DMS 273 treated with DMSO at 0.1 percent for 48 hours (cell line): ENCODE measurements at regions not wholly inside any gene's neighbourhood (a gene's known extent, or its start where the extent isn't known, plus 50 kb on each side); places are given as distances from the start of the nearest gene placed in this dataset.
"Not testable (repeated sequence)": the region's sequence is repeated elsewhere in the genome, so short reads cannot be mapped to it uniquely, and the experiment has no call there.

Experiments
- DNase-seq: peaks from one replicate; lab custom pipeline; 2025; lab: John Stamatoyannopoulos, UW

DNA sequence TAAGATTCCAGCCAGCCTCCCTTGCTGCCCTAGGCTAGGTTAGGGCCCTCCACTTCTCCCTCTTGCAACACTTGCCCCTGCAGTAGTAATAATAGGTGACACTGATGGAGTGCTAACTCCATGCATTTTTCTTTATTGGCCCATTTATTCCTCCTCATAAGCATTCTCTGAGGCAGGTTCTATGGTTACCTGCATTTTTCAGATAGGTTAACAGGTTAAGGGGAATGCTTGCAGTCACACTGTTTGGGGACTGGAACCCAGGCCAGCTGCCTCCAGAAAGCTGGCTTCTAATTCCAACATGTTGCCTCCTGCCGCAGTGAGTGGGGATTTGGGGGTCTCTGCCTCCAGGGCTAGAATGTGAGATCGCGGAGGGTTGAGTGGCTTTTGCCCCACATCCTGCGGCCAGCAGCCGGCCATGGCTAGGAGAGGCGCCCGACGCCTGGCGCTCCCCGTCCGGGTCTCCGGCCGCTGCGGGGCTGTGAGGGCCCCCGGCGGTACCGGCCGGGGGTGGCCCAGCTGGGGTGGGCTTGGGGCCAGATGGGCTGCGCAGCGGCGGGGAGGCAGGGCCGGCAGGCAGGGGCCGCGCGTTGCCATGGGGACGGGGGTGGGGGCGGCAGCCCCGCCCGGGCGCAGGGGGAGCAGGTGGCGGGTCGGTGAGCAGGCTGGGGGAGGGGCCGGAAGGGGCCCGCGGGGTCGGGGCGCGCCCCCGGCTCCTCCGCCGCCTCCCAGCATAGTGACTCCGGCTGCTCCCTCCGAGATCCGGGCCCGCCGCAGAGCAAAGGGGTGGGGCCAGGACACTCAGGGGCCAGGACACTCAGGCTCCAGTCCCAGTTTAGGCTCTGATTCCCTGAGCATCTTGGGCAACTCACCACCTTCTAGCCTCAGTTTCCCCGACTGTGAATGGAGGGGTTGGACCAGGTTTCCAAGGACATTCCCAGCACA, 68.4 kb upstream of the SSBP3 start:
- DNase-seq: no peak

DNA sequence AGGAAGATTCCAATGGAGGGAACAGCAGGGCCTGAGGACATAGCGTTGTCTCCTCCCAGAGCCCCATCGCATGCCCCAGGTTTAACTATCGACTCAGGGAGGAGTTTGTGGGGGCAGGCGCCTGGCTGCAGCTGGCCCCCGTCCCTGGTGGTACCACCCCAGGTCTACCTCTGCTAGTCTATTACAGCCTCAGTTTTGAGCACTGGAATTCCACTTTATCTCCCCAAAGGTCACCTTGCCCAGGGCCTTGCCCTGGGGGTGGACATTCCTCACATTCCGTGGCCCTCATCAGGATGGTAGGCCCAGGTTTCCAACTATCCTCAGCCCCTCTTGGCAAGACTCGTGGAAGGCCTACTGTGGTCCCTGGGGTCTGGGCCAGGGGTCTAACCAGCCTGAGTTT, 65.4 kb upstream of the SSBP3 start:
- DNase-seq: no peak

DNA sequence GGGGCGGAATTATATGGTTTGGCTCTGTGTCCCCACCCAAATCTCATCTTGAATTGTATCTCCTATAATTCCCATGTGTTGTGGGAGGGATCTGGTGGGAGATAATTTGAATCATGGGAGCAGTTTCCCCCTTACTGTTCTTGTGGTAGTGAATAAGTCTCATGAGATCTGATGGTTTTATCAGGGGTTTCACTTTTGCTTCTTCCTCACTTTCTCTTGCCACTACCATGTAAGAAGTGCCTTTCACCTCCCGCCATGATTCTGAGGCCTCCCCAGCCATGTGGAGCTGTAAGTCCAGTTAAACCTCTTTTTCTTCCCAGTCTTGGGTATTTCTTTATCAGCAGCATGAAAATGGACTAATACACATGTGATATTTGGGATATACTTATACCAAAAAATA, 63.2 kb upstream of the SSBP3 start:
- DNase-seq: not testable (repeated sequence)

DNA sequence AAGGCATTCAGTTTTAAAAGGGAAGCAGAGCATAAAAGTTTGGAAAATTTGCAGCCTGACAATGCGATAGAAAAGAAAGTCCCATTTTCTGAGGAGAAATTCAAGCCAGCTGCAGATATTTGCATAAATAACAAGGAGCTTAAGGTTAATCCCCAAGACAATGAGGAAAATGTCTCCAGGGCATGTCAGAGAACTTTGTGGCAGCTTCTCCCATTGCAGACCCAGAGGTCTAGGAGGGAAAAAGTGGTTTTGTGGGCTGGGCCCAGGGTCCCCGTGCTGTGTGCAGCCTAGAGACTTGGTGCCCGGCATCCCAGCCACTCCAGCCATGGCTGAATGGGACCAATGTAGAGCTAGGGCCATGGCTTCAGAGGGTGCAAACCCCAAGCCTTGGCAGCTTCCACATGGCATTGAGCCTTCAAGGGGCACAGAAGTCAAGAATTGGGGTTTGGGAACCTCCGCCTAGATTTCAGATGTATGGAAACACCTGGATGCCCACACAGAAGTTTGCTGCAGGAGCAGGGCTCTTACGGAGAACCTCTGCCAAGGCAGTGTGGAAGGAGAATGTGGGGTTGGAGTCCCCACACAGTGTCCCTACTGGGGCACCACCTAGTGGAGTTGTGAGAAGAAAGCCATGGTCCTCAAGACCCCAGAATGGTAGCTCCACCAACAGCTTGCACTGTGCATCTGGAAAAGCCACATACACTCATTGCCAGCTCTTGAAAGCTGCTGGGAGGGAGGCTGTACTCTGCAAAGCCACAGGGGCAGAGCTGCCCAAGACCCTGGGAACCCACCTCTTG, 62.3 kb upstream of the SSBP3 start:
- DNase-seq: not testable (repeated sequence)

DNA sequence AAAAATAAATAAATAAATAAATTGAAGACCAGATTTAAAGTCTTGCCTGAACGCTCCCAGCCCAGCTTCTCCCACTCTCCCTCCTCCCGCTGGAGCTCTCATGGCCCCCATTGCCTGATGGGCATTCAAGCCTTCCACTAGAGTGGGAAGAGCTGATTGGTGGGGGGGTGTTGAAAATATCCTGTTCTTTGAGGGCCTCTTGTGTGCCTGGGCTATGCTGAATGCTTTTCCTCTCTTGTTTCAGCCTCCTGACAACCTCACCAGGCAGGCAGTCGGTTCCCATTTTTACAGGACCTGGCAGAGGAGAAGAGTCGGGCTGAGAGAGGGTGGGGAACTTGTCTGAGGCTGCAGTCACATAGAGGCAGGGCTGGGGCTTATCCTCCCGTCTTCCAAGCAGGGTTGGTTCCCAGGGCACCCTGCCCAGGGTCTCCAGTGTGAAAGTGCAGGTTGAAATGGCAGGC, 59.2 kb upstream of the SSBP3 start:
- no peak for DNase-seq

DNA sequence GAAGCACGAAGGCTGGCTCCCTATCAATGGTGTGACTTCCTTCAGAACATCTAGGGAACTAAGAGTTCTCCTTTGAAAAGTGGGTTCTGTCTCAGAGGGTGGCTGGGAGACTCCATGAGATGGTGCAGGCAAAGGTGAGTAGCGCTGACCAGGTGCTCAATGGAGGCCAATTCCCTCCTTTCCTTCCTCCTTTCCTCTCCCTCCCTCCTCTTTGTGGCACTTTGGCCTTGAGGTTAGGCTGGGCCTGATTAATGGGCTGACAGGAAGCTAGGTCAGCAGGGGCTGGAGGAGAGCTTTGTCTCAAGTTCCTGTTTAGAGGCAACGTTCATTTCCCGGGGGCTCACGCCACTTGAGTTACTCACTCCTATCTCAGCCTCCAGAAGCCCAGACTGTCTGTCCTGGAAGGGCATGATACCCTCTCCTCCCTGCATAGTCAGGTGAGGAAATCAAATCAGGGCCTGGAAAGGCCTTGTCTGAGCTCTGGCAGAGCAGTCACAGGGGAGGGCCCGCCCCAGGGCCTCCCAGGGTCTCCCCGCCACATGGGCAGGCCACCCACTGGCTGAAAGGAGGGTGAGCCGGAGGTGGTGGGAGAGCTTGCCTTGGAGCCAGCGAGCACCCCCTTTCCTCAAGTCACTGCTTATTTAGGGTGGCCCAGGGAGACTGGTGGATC, 58.4 kb upstream of the SSBP3 start:
- DNase-seq: no peak

DNA sequence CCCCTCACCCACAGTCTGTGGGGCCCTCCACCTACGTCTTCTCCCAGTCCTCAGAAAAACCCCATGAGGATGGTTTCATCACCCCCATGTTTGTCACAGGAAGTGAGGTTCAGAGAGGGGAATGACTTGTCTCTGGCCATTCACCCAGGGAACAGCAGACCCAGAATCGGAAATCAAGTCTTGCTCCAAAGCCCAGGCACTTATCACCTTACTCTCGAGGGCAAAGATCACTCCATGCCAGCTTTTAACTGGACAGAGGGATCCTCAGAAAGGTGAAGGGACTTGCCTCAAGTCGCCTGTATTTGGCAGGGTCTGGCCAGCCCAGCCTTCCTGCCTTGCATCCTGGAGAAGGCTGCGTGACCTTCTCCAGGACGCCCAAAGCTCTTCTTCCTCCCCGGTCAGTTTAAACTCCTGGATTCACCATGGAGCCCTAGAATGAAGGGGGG, 57.9 kb upstream of the SSBP3 start:
- no peak for DNase-seq

DNA sequence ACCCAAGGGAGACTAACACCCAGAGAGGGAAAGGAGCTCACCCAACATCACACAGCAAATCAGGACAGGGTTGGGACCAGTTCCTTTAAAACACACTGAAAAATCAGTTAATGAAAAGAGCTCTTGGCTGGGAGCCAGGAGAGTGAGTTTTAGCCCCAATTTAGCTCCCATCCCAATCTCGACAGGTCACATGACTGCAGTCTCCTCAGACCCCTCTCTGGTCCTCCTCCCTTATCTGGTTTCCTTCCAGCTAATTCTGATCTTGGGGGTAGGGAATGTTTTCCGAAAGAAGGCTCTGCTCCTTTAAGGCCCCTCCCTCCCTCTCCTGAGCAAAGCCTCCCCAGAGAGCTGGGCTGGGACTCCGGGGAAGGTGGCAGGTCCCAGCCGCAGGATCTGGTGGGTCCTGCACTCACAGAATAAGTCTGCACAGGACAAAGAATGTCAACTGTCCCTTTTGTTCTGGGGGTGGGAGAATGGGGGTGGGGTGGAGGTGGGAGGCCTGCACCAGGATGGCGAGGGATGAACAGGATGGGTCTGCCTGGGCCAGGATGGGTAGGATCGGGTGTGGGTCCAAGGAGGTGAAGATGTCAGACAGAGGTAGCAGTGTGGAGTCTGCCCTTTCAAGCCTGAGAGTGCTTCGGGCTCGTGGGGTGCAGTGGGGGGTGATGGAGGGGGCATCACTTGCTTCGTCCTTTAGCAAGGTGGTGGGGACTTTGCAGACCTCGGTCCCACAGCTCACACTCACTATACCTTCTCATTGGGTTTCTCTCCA, 57.3 kb upstream of the SSBP3 start:
- DNase-seq: no peak

DNA sequence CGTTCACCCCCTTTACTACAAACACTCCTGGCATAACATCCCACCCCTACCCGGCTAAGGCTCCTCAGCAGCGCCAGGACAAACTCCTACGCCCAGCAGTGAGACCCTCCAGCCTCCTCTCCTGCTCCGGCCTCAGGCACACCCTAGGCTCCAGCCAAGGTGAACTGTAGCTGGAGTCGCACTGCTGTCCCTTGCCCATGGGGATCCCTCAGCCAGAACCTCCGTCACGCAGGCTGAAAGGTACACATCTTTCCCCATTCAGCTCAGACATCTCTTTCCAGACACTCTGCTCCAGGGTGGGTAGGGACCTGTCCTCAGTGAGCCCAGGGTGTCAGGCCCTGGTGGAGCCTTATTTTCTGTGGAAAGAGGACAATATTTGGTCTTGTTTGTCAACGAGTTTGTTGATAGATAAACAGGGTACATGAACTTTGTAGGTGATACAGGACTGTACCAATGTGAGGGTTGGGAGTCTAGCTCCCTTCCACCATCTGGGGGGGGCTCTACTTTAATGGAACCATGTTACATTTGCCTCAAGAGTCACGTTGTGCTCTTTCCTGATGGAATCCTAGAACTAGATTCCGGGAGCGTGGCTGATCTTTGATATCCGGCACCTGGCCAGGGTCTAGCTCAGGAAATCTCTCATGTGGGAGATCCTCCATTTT, 56.5 kb upstream of the SSBP3 start:
- no peak for DNase-seq

DNA sequence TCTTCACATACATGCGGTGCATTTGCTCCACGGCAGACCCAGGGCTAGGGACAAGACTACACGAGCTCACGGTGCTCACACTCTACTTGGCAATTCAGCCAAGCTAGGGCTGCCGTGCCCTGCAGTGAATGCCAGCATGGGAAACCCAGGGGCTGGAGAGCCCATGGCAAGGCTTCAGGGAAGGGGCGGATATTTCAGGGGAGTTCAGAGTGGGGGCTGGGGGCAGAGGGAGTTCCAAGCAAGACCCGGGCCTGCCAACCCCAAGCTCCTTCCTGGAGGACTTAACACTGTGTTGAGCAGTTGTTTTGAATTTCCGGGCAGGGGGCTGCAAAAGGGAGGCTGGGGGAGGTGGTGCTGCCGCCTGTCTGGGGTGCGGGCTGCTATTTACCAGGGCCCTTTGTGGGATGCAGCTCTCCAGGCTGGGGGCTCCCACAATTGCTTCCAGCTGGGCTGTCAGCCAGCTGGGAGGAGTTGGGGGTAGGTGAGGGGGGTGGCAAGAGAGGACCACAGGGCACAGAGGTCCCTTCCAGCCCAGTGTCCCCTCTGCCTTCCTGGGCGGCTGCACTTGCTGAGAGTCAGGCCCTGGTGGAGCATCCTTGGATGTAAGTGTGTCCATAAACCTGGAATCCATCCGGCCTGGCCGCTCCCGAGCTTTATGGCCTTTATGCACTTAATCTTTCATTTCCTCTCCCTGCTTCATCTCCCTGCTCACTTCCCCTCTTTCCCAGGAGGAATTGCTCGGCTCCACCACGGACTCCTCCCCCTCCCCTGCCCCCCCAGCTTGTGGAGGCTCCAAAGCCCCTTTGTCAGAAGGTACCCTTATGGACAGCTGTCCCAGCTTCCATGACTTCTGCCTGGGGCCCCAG, 55.8 kb upstream of the SSBP3 start:
- no peak for DNase-seq

DNA sequence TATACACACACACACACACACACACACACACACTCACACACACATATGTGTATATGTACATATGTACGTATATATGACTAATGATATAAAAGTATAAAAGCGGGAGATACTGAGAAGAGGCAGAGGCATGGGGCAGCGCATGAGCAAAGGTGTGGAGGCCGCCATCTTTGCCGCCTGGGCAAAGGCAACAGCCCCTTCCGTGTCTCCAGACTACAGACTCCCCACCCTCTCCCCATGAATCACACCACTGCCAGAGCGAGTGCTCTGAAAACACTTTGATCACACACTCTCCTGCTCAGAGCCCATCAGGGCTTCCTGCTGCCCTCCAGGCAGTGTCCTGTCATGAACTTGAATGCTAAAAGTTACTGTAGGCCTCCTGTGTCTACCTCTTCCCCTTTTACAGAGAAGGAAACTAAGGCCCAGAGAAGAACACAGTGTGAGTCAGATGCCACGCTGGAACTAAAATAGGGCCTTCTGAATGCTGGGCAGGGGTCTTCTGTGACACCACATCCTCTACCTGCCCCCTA, 54.7 kb upstream of the SSBP3 start:
- no peak for DNase-seq

DNA sequence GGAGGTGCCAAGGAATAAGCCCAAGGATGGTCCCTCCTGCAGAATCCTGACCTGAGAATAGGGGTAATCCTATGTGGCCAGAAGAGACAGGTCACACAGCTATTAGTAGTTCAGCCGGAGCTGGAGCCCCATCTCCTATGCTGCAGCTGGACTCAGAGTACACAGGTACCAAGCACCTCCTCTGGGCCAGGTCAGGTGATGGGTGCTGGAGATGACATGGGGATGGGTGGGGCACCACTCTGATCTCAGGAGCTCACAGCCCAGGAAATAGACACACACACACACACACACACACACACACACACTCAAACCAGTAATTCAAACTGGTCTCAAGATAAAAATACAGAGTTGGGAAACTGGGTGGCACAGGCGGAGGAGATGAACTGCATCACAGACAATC, 54.2 kb upstream of the SSBP3 start:
- no peak for DNase-seq

DNA sequence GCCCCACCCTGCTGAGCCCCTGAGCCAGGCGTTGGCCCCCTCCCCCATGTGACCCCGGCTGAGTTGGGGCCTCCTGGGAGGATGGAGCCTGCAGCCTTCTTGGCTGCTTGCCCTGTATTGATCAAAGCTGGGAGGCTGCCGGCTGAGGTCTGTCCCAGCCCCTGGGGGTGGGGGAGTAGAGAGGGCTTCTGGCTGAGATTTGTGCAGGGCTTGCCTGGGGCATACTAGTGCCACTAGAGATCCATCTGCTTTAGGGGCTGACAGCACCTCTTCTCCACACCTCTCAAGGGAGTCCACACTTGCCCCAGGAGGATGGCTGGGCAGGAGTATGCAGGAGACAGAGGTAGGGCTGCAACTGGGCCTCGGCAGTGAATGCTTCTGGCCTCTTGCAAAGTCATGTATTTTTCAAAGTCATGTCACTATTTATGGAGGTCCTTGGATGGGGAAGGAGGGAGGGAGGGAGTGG, 53.6 kb upstream of the SSBP3 start:
- no peak for DNase-seq

DNA sequence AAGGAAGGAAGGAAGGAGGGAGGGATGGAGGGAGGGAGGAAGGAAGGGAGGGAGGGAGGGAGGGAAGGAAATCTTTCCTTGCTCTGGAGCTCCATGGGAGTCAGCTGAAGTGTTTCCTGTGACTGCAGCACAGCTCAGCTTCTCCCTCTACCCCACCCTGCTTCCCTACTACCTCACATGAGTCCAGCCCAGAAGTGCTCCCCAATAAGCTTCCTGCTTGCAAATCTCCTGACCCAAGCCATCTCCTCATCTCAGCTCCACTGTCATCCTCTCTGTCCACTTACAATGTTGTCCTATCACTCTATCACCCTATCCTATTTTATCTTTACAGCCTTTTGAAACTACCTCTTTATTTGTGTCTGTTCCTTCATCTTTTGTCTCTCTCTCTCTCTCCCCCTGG, 52.9 kb upstream of the SSBP3 start:
- DNase-seq: no peak

DNA sequence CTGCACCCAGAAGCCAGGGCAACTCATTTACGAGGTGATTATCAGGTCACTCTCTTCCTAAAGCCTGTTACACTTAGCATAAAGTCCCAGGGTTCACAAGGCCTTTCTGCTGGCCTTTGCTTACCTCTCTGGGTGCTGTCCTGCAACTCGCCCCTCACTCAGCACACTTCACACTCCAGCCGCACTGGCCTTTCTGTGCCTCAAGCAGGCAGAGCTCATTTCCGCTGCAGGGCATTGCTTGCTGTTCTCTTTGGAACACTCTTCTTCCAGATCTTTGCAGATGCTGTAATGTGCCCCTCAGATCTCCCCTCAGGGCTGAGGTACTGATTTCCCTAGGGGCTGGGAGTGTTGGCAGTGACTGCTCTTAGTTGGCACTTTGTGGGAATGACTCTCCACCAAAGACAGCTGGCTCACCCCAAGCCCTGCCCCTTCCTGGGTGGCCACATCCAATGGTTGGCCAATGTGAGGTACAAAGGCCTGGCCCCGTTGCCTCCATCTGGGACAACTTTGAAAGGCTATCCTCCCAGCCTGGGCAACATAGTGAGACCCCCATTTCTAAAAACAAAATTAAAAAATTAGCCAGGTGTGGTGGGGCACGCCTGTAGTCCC, 50.8 kb upstream of the SSBP3 start:
- no peak for DNase-seq

DNA sequence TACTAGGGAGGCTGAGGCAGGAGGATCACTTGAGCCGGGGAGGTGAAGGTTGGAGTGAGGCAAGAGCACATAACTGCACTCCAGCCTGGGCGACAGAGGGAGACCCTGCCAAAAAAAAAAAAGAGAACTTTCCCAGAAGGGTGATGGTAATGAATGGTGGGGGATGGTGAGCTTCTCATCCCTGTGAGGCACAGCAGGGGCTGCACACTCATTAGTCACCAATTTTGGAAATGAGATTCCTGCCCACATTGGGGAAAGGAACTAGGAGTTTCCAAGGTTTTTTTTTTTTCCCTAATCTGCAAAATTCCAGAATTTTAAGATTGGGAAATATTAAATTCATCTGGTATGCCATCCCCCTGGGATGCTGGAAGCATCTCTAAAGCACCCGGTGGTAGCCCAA, 50.2 kb upstream of the SSBP3 start:
- no peak for DNase-seq
